Neuron (in vitro differentiated cells): ENCODE measurements at regions not wholly inside any gene's neighbourhood (a gene's known extent, or its start where the extent isn't known, plus 50 kb on each side); places are given as distances from the start of the nearest gene placed in this dataset.
"Not testable (repeated sequence)": the region's sequence is repeated elsewhere in the genome, so short reads cannot be mapped to it uniquely, and the experiment has no call there.

ENCODE experiments used
- H2AFZ ChIP-seq: one replicate; pipeline ENCODE4 v1.6.1; 2013; ENCODE audit warnings: low read depth, mild to moderate bottlenecking, inconsistent platforms, low read length, moderate library complexity
- H3K27me3 ChIP-seq: one replicate; pipeline ENCODE4 v1.6.1; 2013; ENCODE audit warnings: low read length; ENCODE audit not compliant: insufficient read depth
- H3K36me3 ChIP-seq: one replicate; pipeline ENCODE4 v1.6.1; 2013; ENCODE audit warnings: low read length; ENCODE audit not compliant: insufficient read depth
- H3K4me1 ChIP-seq: one replicate; pipeline ENCODE4 v1.6.1; 2013; ENCODE audit warnings: low read length; ENCODE audit not compliant: insufficient read depth
- H3K4me3 ChIP-seq: 2 replicates; pipeline ENCODE4 v1.5.1; 2013; ENCODE audit warnings: mild to moderate bottlenecking, low read length, moderate library complexity
- H3K9me3 ChIP-seq: one replicate; pipeline ENCODE4 v1.6.1; 2013; ENCODE audit warnings: low read length

- H3K9me3 ChIP-seq = no peaks in the 10 kb centered on the region
- H3K4me3 ChIP-seq = no peak overlapping the region
- no peaks in the 10 kb centered on the region for H3K4me1 ChIP-seq
- H2AFZ ChIP-seq = no peak overlapping the region
- no peaks in the 10 kb centered on the region for H3K36me3 ChIP-seq
- no peaks in the 10 kb centered on the region for H3K27me3 ChIP-seq
These were observed 112.3 kb downstream of the POSTN start for GRCh38 chr13:37486171-37486681.

GRCh38 chr13:37485756-37486155 lies 112.8 kb downstream of the POSTN start:
- Histone ChIP-seq H2AFZ (no peak overlapping the region), H3K36me3 (no peaks in the 10 kb centered on the region), H3K27me3 (no peaks in the 10 kb centered on the region), H3K4me1 (no peaks in the 10 kb centered on the region), H3K4me3 (no peak overlapping the region), H3K9me3 (no peaks in the 10 kb centered on the region)

GRCh38 chr13:37484056-37484455 lies 114.5 kb downstream of the POSTN start:
- no peak overlapping the region for H3K4me3 ChIP-seq
- no peaks in the 10 kb centered on the region for H3K4me1 ChIP-seq
- H3K9me3 ChIP-seq = no peaks in the 10 kb centered on the region
- H3K27me3 ChIP-seq = no peaks in the 10 kb centered on the region
- no peak overlapping the region for H2AFZ ChIP-seq
- H3K36me3 ChIP-seq = no peaks in the 10 kb centered on the region

GRCh38 chr13:37482331-37482730 lies 116.2 kb downstream of the POSTN start:
- H3K9me3 ChIP-seq = no peaks in the 10 kb centered on the region
- no peak overlapping the region for H3K4me3 ChIP-seq
- H2AFZ ChIP-seq = no peak overlapping the region
- no peaks in the 10 kb centered on the region for H3K4me1 ChIP-seq
- H3K27me3 ChIP-seq = no peaks in the 10 kb centered on the region
- H3K36me3 ChIP-seq = no peaks in the 10 kb centered on the region

- no peak overlapping the region for H2AFZ ChIP-seq
- no peaks in the 10 kb centered on the region for H3K27me3 ChIP-seq
- no peaks in the 10 kb centered on the region for H3K4me1 ChIP-seq
- H3K36me3 ChIP-seq = no peaks in the 10 kb centered on the region
- H3K9me3 ChIP-seq = no peaks in the 10 kb centered on the region
- H3K4me3 ChIP-seq = no peak overlapping the region
These were observed 116.7 kb downstream of the POSTN start for GRCh38 chr13:37481885-37482227.

- Histone ChIP-seq H3K4me1 (no peaks in the 10 kb centered on the region), H3K27me3 (no peaks in the 10 kb centered on the region), H3K36me3 (no peaks in the 10 kb centered on the region), H3K4me3 (no peak overlapping the region), H2AFZ (no peak overlapping the region), H3K9me3 (no peaks in the 10 kb centered on the region)
These were observed 117.3 kb downstream of the POSTN start for GRCh38 chr13:37481011-37481884.

GRCh38 chr13:37479916-37480315 lies 118.7 kb downstream of the POSTN start:
- Histone ChIP-seq H3K4me3 (no peak overlapping the region), H3K9me3 (no peaks in the 10 kb centered on the region), H2AFZ (no peak overlapping the region), H3K4me1 (peaks cover 4% of the 10 kb centered on the region), H3K36me3 (no peaks in the 10 kb centered on the region), H3K27me3 (no peaks in the 10 kb centered on the region)

GRCh38 chr13:37476874-37477273 lies 121.7 kb downstream of the POSTN start:
- H3K4me1 ChIP-seq = peaks cover 4% of the 10 kb centered on the region
- no peaks in the 10 kb centered on the region for H3K36me3 ChIP-seq
- no peaks in the 10 kb centered on the region for H3K27me3 ChIP-seq
- no peak overlapping the region for H3K4me3 ChIP-seq
- no peak overlapping the region for H2AFZ ChIP-seq
- no peaks in the 10 kb centered on the region for H3K9me3 ChIP-seq

GRCh38 chr13:37475966-37476365 lies 122.6 kb downstream of the POSTN start:
- H3K9me3 ChIP-seq = no peaks in the 10 kb centered on the region
- H3K36me3 ChIP-seq = no peaks in the 10 kb centered on the region
- H3K27me3 ChIP-seq = no peaks in the 10 kb centered on the region
- H3K4me1 ChIP-seq = peaks cover 4% of the 10 kb centered on the region
- no peak overlapping the region for H3K4me3 ChIP-seq
- no peak overlapping the region for H2AFZ ChIP-seq

- Histone ChIP-seq H2AFZ (no peak overlapping the region), H3K36me3 (no peaks in the 10 kb centered on the region), H3K9me3 (no peaks in the 10 kb centered on the region), H3K4me3 (no peak overlapping the region), H3K4me1 (peaks cover 4% of the 10 kb centered on the region), H3K27me3 (no peaks in the 10 kb centered on the region)
These were observed 123.4 kb downstream of the POSTN start for GRCh38 chr13:37475151-37475550.

GRCh38 chr13:37473035-37473434 lies 125.5 kb downstream of the POSTN start:
- Histone ChIP-seq H3K27me3 (no peaks in the 10 kb centered on the region), H2AFZ (no peak overlapping the region), H3K4me1 (peaks cover 4% of the 10 kb centered on the region), H3K36me3 (no peaks in the 10 kb centered on the region), H3K9me3 (no peaks in the 10 kb centered on the region), H3K4me3 (no peak overlapping the region)

GRCh38 chr13:37472266-37472665 lies 126.3 kb downstream of the POSTN start:
- not testable (repeated sequence) for H3K36me3 ChIP-seq, H3K9me3 ChIP-seq, H2AFZ ChIP-seq, H3K4me3 ChIP-seq, H3K4me1 ChIP-seq, H3K27me3 ChIP-seq

GRCh38 chr13:37460166-37460565 lies 138.4 kb downstream of the POSTN start:
- Histone ChIP-seq H3K27me3 (no peaks in the 10 kb centered on the region), H2AFZ (no peak overlapping the region), H3K9me3 (no peaks in the 10 kb centered on the region), H3K36me3 (no peaks in the 10 kb centered on the region), H3K4me1 (no peaks in the 10 kb centered on the region), H3K4me3 (no peak overlapping the region)

GRCh38 chr13:37457612-37458011 lies 141.0 kb downstream of the POSTN start:
- no peak overlapping the region for H3K4me3 ChIP-seq
- H3K36me3 ChIP-seq = no peaks in the 10 kb centered on the region
- H3K27me3 ChIP-seq = no peaks in the 10 kb centered on the region
- no peak overlapping the region for H2AFZ ChIP-seq
- no peaks in the 10 kb centered on the region for H3K4me1 ChIP-seq
- H3K9me3 ChIP-seq = no peaks in the 10 kb centered on the region
